ENCODE measurements at regions not wholly inside any gene's neighbourhood (a gene's known extent, or its start where the extent isn't known, plus 50 kb on each side); places are given as distances from the start of the nearest gene placed in this dataset.
"Not testable (repeated sequence)": the region's sequence is repeated elsewhere in the genome, so short reads cannot be mapped to it uniquely, and the experiment has no call there.

- Histone ChIP-seq H3K27me3 (no peaks in the 10 kb centered on the region), H3K4me1 (no peaks in the 10 kb centered on the region), H3K36me3 (no peaks in the 10 kb centered on the region), H3K4me3 (no peak overlapping the region), H3K9me3 (peaks cover 0 to 4% (median 4%) of the 10 kb centered on the region in 3 donors), H3K27ac (no peak overlapping the region)
- intact Hi-C loops (cut with DNase I; ENCODE audit: low total_unique reads) = no loop called here
- no peak for DNase-seq
- no peak for TF ChIP-seq CTCF (IDR thresholded peaks at IDR 0.05)
Measured at GRCh38 chr6:74720923-74721322, 484.9 kb downstream of the COL12A1 start.

- Histone ChIP-seq H3K36me3 (no peaks in the 10 kb centered on the region), H3K9me3 (peaks cover 0 to 4% (median 4%) of the 10 kb centered on the region in 3 donors), H3K27ac (no peak overlapping the region), H3K4me1 (peaks cover 0 to 4% (median 0%) of the 10 kb centered on the region in 4 donors), H3K27me3 (no peaks in the 10 kb centered on the region), H3K4me3 (no peak overlapping the region)
- DNase-seq = no peak
- intact Hi-C loops (cut with DNase I; ENCODE audit: low total_unique reads) = no loop called here
- no peak for TF ChIP-seq CTCF (IDR thresholded peaks at IDR 0.05)
Measured at GRCh38 chr6:74717591-74717990, 488.3 kb downstream of the COL12A1 start.

GRCh38 chr6:74715355-74716085 is 490.3 kb downstream of the COL12A1 start:
- intact Hi-C loops (cut with DNase I; ENCODE audit: low total_unique reads) = no loop called here
- Histone ChIP-seq H3K27me3 (no peaks in the 10 kb centered on the region), H3K27ac (no peak overlapping the region), H3K36me3 (no peaks in the 10 kb centered on the region), H3K9me3 (peaks cover 0 to 4% (median 0%) of the 10 kb centered on the region in 3 donors), H3K4me3 (no peak overlapping the region), H3K4me1 (peaks cover 0 to 4% (median 0%) of the 10 kb centered on the region in 4 donors)
- DNase-seq = no peak
- TF ChIP-seq CTCF (IDR thresholded peaks at IDR 0.05) = no peak

- no peak overlapping the region for H3K4me3 ChIP-seq
- H3K27me3 ChIP-seq = no peaks in the 10 kb centered on the region
- H3K9me3 ChIP-seq = peaks cover 0 to 4% (median 0%) of the 10 kb centered on the region in 3 donors
- DNase-seq = no peak
- TF ChIP-seq CTCF (IDR thresholded peaks at IDR 0.05) = no peak
- H3K36me3 ChIP-seq = no peaks in the 10 kb centered on the region
- H3K4me1 ChIP-seq = peaks cover 0 to 4% (median 0%) of the 10 kb centered on the region in 4 donors
- no peak overlapping the region for H3K27ac ChIP-seq
- intact Hi-C loops (cut with DNase I; ENCODE audit: low total_unique reads) = no loop called here
Measured at GRCh38 chr6:74713941-74714340, 491.9 kb downstream of the COL12A1 start.

GRCh38 chr6:74705451-74705850 is 500.4 kb downstream of the COL12A1 start:
- H3K27me3 ChIP-seq = no peaks in the 10 kb centered on the region
- no peaks in the 10 kb centered on the region for H3K36me3 ChIP-seq
- intact Hi-C loops (cut with DNase I; ENCODE audit: low total_unique reads) = no loop called here
- H3K27ac ChIP-seq = no peak overlapping the region
- TF ChIP-seq CTCF (IDR thresholded peaks at IDR 0.05) = no peak
- DNase-seq = no peak
- peaks cover 0 to 11% (median 0%) of the 10 kb centered on the region in 4 donors for H3K4me1 ChIP-seq
- no peak overlapping the region for H3K4me3 ChIP-seq
- H3K9me3 ChIP-seq = no peaks in the 10 kb centered on the region

- DNase-seq; H3K4me3 ChIP-seq; H3K36me3 ChIP-seq; H3K27me3 ChIP-seq; H3K9me3 ChIP-seq; H3K27ac ChIP-seq; intact Hi-C loops (cut with DNase I; ENCODE audit: low total_unique reads): not testable (repeated sequence)
- H3K4me1 ChIP-seq = peaks cover 0 to 11% (median 0%) of the 10 kb centered on the region in 4 donors
Measured at GRCh38 chr6:74704540-74704939, 501.3 kb downstream of the COL12A1 start.
